Retinal pigment epithelial cell (primary cell): ENCODE measurements at regions not wholly inside any gene's neighbourhood (a gene's known extent, or its start where the extent isn't known, plus 50 kb on each side); places are given as distances from the start of the nearest gene placed in this dataset.
"Not testable (repeated sequence)": the region's sequence is repeated elsewhere in the genome, so short reads cannot be mapped to it uniquely, and the experiment has no call there.

Experiments
- DNase-seq: peaks from one replicate; pipeline ENCODE4 v3.0.0-alpha.2; 2010; ENCODE audit warnings: low read depth
- H3K4me3 ChIP-seq: 2 replicates; pipeline ENCODE4 v1.5.1; 2011; ENCODE audit warnings: mild to moderate bottlenecking, low read length, control low read depth, moderate library complexity
- CTCF ChIP-seq: conservative IDR thresholded peaks from 2 replicates; pipeline ENCODE4 v1.5.1; 2011; ENCODE audit warnings: low read depth, low read length, control low read depth, inconsistent platforms

GRCh38 chr2:45102141-45102540 is 92.9 kb upstream of the SIX2 start:
- TF ChIP-seq CTCF: no peak
- no peak for DNase-seq
- no peak overlapping the region for H3K4me3 ChIP-seq

GRCh38 chr2:45096996-45097395 is 87.7 kb upstream of the SIX2 start:
- no peak overlapping the region for H3K4me3 ChIP-seq
- no peak for TF ChIP-seq CTCF
- no peak for DNase-seq

- DNase-seq, H3K4me3 ChIP-seq: not testable (repeated sequence)
Observed at GRCh38 chr2:45096038-45096437, 86.8 kb upstream of the SIX2 start.

GRCh38 chr2:45093663-45094062 is 84.4 kb upstream of the SIX2 start:
- H3K4me3 ChIP-seq: no peak overlapping the region
- DNase-seq: no peak
- no peak for TF ChIP-seq CTCF

- no peak for TF ChIP-seq CTCF
- no peak for DNase-seq
- H3K4me3 ChIP-seq: no peak overlapping the region
Observed at GRCh38 chr2:45093181-45093580, 83.9 kb upstream of the SIX2 start.

GRCh38 chr2:45089554-45090261 is 80.5 kb upstream of the SIX2 start:
- no peak overlapping the region for H3K4me3 ChIP-seq
- DNase-seq: no peak
- TF ChIP-seq CTCF: no peak

- H3K4me3 ChIP-seq: no peak overlapping the region
- no peak for DNase-seq
- no peak for TF ChIP-seq CTCF
Observed at GRCh38 chr2:45085487-45085886, 76.2 kb upstream of the SIX2 start.
